ENCODE measurements at regions not wholly inside any gene's neighbourhood (a gene's known extent, or its start where the extent isn't known, plus 50 kb on each side); places are given as distances from the start of the nearest gene placed in this dataset.
"Not testable (repeated sequence)": the region's sequence is repeated elsewhere in the genome, so short reads cannot be mapped to it uniquely, and the experiment has no call there.

- FAIRE-seq = no peak
Observed at GRCh38 chr11:38538866-38539680, 1941.0 kb upstream of the RAG2 start.

- FAIRE-seq = no peak
Observed at GRCh38 chr11:38530226-38530625, 1932.2 kb upstream of the RAG2 start.

- FAIRE-seq = no peak
Observed at GRCh38 chr11:38524945-38525344, 1926.9 kb upstream of the RAG2 start.

DNA sequence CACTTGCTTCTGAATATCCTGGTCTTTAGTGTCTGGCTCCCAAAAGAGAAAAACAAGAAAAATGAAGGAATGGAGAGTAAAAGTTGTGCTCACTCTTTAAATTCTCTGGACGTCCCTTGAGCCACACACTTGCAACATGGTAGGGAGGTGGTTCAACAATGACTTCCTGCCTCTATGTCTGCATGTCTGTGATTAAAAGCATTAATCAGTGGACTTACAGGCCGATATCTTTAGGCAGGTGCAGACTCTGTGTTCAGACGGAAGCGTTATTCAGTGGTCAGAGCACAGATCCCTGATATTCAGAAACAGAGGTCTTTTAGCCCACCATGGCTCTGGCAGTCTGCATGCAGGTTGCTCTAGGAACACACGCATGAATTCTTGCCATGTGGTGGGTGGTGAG lies 1920.0 kb upstream of the RAG2 start:
- no peak for FAIRE-seq

DNA sequence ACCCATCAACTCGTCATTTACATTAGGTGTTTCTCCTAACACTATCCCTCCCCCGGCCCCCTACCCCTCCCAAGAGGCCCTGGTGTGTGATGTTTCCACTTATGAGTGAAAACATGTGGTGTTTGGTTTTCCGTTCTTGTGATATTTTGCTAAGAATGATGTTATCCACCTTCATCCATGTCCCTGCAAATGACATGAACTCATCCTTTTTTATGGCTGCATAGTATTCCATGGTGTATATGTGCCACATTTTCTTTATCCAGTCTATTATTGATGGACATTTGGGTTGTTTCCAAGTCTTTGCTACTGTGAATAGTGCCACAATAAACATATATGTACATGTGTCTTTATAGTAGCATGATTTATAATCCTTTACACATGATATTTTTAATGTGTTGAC lies 1914.8 kb upstream of the RAG2 start:
- not testable (repeated sequence) for FAIRE-seq

DNA sequence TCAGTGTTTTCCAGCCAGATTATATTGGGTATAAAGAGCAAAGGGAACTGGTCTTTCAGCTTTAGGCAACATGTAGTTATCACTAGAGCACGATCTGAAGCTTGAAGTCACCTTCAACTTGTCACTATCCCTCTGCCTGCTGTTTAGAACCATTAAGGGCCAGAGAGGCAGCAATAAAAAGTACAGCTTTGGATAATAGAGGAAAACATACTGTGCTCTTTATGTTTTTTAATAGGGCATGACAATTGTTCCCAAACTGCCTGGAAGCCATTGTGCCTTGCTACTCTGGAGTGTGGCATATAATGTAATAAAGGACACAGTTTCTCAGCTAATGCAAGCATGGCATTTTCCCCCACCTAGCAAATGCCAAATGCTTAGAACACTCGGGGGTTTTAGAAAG lies 1912.0 kb upstream of the RAG2 start:
- no peak for FAIRE-seq

DNA sequence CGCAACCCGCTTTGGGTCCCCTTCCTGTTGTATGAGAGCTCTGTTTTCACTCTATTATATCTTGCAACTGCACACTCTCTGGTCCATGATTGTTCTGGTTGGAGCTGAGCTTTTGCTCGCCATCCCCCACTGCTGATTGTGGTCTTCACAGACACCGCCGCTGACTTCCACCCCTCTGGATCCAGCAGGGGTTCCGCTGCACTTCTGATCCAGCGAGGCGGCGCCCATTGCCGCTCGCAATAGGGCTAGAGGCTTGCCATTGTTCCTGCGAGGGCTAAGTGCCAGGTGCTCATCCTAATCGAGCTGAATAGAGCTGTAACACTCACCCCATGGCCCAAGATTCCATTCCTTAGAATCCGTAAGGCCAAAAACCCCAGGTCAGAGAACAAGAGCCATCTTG lies 1905.8 kb upstream of the RAG2 start:
- FAIRE-seq = no peak

- FAIRE-seq = no peak
Observed at GRCh38 chr11:38498721-38499120, 1900.7 kb upstream of the RAG2 start.

DNA sequence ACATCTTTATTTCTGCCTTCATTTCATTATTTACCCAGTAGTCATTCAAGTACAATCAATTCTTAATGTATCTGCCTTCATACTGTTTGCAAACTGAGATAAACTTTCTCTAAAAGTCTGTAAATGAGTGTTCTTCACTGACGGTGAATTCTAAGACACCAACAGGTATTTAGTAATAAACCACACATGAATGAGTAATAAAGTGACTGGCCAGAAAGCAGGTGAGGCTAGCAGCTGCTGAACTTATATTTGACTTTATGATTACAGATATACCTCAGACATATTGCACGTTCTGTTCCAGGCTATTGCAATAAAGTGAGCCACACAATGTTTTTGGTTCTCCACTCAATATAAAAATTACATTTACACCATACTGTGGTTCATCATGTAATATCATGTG lies 1894.0 kb upstream of the RAG2 start:
- FAIRE-seq = no peak

DNA sequence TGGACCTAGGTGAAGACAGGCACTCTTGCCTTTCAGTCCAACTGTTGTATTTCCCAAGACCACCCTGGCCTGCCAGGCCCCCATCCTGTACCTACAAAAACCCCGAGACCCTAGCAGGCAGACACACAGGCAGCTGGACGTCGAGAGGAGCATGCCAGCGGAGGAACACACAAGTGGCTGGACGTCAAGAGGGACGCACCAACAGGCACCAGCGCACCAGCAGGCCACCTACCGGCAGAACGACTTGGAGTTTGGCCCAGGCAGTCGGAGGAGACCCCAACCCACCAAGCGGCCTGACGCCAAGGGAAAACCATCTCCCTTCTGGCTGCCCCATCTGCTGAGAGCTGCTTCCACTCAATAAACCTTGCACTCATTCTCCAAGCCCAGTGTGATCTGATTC lies 1883.4 kb upstream of the RAG2 start:
- FAIRE-seq = no peak

DNA sequence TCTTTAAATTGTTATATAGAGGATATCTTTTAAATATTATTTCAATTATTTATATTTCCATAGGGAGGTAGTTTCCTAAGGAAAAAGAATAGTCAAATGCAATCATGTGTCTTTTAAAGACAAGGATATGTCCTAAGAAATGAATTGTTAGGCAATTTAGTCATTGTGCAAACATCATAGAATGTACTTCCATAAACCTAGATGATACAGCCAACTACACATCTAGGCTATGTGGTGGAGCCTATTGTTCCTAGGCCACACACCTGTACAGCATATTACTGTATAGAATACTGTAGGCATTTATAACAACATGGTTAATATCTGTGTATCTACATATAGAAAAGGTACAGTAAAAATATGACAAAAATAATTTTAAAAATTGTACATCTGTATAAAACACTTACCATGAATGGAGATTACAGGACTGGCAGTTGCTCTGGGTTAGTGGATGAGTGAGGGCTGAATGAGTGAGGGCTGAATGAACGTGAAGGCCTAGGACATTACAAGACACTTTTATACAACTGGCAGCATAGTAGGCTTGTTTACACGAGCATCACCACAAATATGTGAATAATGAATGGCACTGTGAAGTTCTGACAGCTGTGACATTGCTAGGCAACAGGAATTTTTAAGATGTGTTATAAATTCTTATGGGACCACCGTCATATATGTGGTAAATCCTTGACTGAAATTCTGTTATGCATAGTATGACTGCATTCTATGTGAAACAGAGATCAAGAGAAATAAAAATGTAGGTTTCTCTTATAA lies 1879.0 kb upstream of the RAG2 start:
- FAIRE-seq = no peak

DNA sequence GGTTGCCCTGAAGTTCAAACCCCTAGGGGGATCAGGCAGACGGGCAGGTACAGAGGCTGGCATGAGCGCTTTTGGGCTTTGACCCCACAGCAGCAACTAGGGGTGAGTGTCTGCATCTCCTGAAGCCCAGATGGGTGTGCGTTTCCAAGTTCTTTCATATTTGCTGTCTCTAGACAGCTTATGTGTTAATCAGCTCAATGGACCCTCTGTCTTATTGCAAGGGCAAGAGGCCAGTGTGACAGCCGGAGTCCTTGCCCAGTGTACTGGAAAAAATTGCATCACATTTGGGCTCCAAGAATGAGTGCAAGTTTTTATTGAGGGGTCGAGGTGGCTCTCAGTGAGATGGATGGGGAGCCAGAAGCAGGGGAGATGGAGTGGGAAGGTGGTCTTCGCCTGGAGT lies 1863.7 kb upstream of the RAG2 start:
- no peak for FAIRE-seq

GRCh38 chr11:38460896-38461295 lies 1862.9 kb upstream of the RAG2 start:
- FAIRE-seq = no peak

GRCh38 chr11:38460429-38460828 lies 1862.4 kb upstream of the RAG2 start:
- no peak for FAIRE-seq

DNA sequence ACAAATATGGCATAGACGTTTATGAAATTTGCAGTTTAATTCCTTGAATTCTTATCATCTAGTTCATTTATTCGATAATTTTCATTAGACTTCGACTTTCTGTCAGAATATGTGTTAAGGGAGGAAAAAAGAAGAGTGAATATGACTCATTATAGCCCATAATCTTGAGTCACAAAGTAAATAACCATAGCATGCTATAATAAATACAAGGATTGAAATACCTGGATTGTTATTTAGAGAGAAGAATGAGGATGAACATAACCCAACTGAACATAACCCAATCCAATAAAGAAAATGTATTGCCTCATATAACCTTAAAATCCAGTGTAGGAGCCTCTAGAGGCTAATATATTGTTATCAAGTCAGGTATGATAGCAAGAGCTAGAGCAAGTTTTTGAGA lies 1858.3 kb upstream of the RAG2 start:
- no peak for FAIRE-seq

DNA sequence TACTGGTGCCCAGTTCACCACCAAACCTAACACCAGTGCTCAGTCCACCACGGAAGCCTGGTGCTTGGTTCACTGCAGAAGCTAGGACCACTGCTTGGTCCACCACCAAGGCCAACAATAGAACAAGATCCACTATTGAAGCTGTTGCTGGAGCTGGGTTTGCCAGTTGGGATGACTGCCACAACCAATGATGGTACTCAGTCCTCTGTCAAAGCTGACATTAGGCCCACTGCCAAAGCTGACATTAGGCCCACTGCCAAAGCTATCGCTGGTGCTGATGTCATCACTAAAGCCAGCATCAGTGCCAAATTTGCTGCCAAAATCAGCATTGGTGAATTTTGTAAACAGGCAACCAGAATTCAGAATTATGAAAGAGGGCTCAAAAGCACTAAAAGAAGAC lies 1850.2 kb upstream of the RAG2 start:
- FAIRE-seq = no peak

- FAIRE-seq = no peak
Observed at GRCh38 chr11:38446336-38446735, 1848.3 kb upstream of the RAG2 start.

- FAIRE-seq = no peak
Observed at GRCh38 chr11:38438091-38438490, 1840.1 kb upstream of the RAG2 start.

GRCh38 chr11:38425578-38425977 lies 1827.5 kb upstream of the RAG2 start:
- FAIRE-seq = no peak

- FAIRE-seq = no peak
Observed at GRCh38 chr11:38423042-38423441, 1825.0 kb upstream of the RAG2 start.

- no peak for FAIRE-seq
Observed at GRCh38 chr11:38416141-38416540, 1818.1 kb upstream of the RAG2 start.

GRCh38 chr11:38411149-38411548 lies 1813.1 kb upstream of the RAG2 start:
- no peak for FAIRE-seq

- no peak for FAIRE-seq
Observed at GRCh38 chr11:38402063-38402462, 1804.0 kb upstream of the RAG2 start.

- no peak for FAIRE-seq
Observed at GRCh38 chr11:38392176-38392575, 1794.1 kb upstream of the RAG2 start.

DNA sequence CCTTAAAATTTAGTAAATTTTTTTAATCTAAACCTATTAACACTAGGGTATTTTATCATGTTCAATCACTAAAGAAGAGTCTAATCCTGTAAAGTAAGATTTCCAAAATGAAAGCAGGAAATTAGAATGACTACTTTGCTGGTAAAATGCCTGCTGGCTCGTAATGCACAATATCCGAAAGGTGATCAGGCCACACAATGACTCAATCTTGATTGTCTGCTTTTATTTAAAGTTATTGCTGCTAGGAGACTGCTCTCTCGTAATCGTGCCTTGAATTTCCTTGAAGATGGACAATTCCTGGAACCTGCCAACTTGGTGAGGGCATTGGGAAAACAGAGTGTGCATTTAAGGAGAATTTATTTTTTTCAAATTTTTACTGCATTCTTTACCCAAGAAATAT lies 1786.5 kb upstream of the RAG2 start:
- no peak for FAIRE-seq
